GM12891 (cell line): ENCODE measurements at regions not wholly inside any gene's neighbourhood (a gene's known extent, or its start where the extent isn't known, plus 50 kb on each side); places are given as distances from the start of the nearest gene placed in this dataset.

Experiments
- PAX5 ChIP-seq: IDR thresholded peaks from 2 replicates; pipeline ENCODE4 v1.6.1; 2011; ENCODE audit warnings: low read length, moderate library complexity, mild to moderate bottlenecking; ENCODE audit not compliant: insufficient read depth, severe bottlenecking
- POLR2A ChIP-seq: IDR thresholded peaks from 2 replicates; pipeline ENCODE4 v1.6.1; 2011; ENCODE audit warnings: low read depth, low read length, control low read depth
- POLR2AphosphoS5 ChIP-seq: IDR thresholded peaks from 2 replicates; pipeline ENCODE4 v1.6.1; 2011; ENCODE audit warnings: low read depth, low read length, control low read depth

GRCh38 chr6:145286916-145287315 lies 448.4 kb downstream of the EPM2A start:
- TF ChIP-seq POLR2A (no peak), POLR2AphosphoS5 (no peak), PAX5 (no peak)
